Parathyroid adenoma (tissue), 2 donors: ENCODE measurements at regions not wholly inside any gene's neighbourhood (a gene's known extent, or its start where the extent isn't known, plus 50 kb on each side); places are given as distances from the start of the nearest gene placed in this dataset.
"Not testable (repeated sequence)": the region's sequence is repeated elsewhere in the genome, so short reads cannot be mapped to it uniquely, and the experiment has no call there.

Experiments used
- H2AFZ ChIP-seq: fragments of 300-600 bp; sonication (generic); one replicate; pipeline ENCODE4 v1.7.0; 2017; ENCODE audit warnings: antibody characterized with exemption, mild to moderate bottlenecking
- H3K27ac ChIP-seq: fragments of 300-600 bp; sonication (generic); one replicate; pipeline ENCODE4 v1.7.0; 2017
- H3K27me3 ChIP-seq: fragments of 300-600 bp; sonication (generic); one replicate; pipeline ENCODE4 v1.7.0; 2017; ENCODE audit warnings: low read length; ENCODE audit not compliant: control insufficient read depth, insufficient read depth
- H3K36me3 ChIP-seq: fragments of 300-600 bp; sonication (generic); one replicate; pipeline ENCODE4 v1.7.0; 2017; ENCODE audit warnings: low read length; ENCODE audit not compliant: control insufficient read depth, insufficient read depth
- H3K4me1 ChIP-seq: fragments of 300-600 bp; sonication (generic); one replicate; pipeline ENCODE4 v1.7.0; 2017; ENCODE audit warnings: control low read depth
- H3K4me2 ChIP-seq: fragments of 300-600 bp; sonication (generic); one replicate; pipeline ENCODE4 v1.7.0; 2017; ENCODE audit warnings: low read length
- H3K4me3 ChIP-seq: fragments of 300-600 bp; sonication (generic); one replicate; pipeline ENCODE4 v1.7.0; 2017; ENCODE audit warnings: low read depth, low read length
- H3K79me2 ChIP-seq: fragments of 300-600 bp; sonication (generic); one replicate; pipeline ENCODE4 v1.7.0; 2017; ENCODE audit warnings: control low read depth
- H3K9ac ChIP-seq: fragments of 300-600 bp; sonication (generic); one replicate; pipeline ENCODE4 v1.7.0; 2017; ENCODE audit warnings: mild to moderate bottlenecking
- H3K9me3 ChIP-seq: fragments of 300-600 bp; sonication (generic); one replicate; pipeline ENCODE4 v1.7.0; 2017; ENCODE audit warnings: low read length; ENCODE audit not compliant: control insufficient read depth
- TF ChIP-seq, protein P1 (sequence below): fragments of 300-600 bp; sonication (generic); IDR thresholded peaks from one replicate; pipeline ENCODE4 v1.7.0; 2017; ENCODE audit warnings: antibody characterized with exemption, mild to moderate bottlenecking
- donor health status: primary hyperparathyroidism.

DNA sequence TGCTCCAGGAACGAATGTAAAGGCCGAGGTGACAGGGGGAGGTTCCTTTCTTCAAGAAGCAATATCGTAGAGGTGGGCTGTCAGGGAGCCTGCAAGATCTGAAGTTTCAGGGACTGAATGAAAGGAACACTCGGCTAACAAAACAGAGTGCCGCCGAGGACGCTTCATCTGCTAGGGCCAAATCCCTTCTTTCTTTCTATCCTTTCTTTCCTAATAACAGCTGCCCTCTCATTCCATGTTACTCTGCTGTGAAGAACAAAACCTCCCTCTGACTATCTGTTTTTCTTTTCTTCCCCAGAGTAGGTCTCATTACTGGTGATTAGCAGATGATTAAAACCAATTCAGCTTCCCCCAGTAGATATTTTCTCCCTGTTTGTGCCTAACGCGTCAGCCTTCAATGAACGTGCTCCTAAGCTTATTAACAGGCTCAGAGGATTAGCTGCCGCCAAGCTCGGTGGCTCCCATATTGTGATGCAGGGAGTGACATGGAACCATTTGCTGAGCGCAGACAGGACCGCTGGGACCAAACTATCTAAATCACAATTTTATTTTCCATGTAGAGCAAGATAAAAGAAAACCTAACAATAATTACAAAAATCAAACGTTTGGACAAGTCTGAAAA is 414.6 kb downstream of the TMEM182 start:
- TF ChIP-seq, protein P1, sequence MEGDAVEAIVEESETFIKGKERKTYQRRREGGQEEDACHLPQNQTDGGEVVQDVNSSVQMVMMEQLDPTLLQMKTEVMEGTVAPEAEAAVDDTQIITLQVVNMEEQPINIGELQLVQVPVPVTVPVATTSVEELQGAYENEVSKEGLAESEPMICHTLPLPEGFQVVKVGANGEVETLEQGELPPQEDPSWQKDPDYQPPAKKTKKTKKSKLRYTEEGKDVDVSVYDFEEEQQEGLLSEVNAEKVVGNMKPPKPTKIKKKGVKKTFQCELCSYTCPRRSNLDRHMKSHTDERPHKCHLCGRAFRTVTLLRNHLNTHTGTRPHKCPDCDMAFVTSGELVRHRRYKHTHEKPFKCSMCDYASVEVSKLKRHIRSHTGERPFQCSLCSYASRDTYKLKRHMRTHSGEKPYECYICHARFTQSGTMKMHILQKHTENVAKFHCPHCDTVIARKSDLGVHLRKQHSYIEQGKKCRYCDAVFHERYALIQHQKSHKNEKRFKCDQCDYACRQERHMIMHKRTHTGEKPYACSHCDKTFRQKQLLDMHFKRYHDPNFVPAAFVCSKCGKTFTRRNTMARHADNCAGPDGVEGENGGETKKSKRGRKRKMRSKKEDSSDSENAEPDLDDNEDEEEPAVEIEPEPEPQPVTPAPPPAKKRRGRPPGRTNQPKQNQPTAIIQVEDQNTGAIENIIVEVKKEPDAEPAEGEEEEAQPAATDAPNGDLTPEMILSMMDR = no peak
- Histone ChIP-seq H3K9ac (no peak overlapping the region), H3K36me3 (no peaks in the 10 kb centered on the region), H3K4me3 (no peak overlapping the region), H3K27me3 (no peaks in the 10 kb centered on the region), H3K9me3 (no peaks in the 10 kb centered on the region), H3K27ac (no peak overlapping the region), H3K4me2 (no peak overlapping the region), H3K4me1 (no peaks in the 10 kb centered on the region), H3K79me2 (no peaks in the 10 kb centered on the region), H2AFZ (no peak overlapping the region)

DNA sequence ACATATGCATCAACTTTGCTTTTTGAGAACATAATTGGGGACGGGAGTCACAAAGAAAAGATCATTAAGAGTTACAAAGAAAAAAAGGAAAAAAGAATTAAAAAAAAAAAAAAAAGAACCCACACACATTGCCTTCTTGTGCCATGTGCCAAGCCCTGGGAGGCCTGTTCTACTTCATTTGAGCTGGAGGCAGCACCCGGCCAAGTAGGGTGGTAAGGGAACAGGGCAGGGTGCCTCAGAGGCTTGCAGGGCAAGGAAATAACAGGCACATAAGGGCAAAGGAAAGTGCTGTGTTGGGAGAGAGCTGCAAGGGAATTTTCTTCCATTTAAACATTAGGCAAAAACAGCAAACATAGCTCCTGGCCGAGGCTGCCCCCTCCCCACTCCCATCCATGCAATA is 418.0 kb downstream of the TMEM182 start:
- Histone ChIP-seq H3K4me3 (no peak overlapping the region), H3K4me2 (no peak overlapping the region), H2AFZ (no peak overlapping the region), H3K27ac (no peak overlapping the region), H3K36me3 (no peaks in the 10 kb centered on the region), H3K4me1 (no peaks in the 10 kb centered on the region), H3K9me3 (no peaks in the 10 kb centered on the region), H3K27me3 (no peaks in the 10 kb centered on the region), H3K79me2 (no peaks in the 10 kb centered on the region), H3K9ac (no peak overlapping the region)
- TF ChIP-seq, protein P1 = no peak

DNA sequence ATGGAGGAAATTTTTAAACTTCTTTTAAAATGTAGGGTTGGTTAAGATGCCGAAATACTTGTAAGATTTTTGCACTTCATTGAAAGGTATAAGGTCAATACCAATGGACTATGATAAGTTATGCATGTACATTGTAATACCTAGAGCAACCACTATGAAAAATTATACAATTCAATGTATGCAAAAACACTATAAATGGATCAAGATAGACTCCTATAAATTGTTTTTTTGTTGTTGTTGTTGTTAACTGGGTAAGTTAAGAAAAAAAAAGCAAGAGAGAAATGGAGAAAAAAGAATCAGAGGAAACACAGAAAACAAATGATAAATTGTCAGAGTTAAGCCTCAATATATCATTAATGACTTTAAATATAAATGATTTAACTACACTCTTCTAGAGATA is 421.2 kb downstream of the TMEM182 start:
- no peak overlapping the region for H3K4me3 ChIP-seq
- no peak overlapping the region for H3K9ac ChIP-seq
- H3K79me2 ChIP-seq = no peaks in the 10 kb centered on the region
- no peaks in the 10 kb centered on the region for H3K36me3 ChIP-seq
- H3K27me3 ChIP-seq = no peaks in the 10 kb centered on the region
- no peaks in the 10 kb centered on the region for H3K9me3 ChIP-seq
- TF ChIP-seq, protein P1 = no peak
- no peaks in the 10 kb centered on the region for H3K4me1 ChIP-seq
- H3K4me2 ChIP-seq = no peak overlapping the region
- no peak overlapping the region for H2AFZ ChIP-seq
- no peak overlapping the region for H3K27ac ChIP-seq

DNA sequence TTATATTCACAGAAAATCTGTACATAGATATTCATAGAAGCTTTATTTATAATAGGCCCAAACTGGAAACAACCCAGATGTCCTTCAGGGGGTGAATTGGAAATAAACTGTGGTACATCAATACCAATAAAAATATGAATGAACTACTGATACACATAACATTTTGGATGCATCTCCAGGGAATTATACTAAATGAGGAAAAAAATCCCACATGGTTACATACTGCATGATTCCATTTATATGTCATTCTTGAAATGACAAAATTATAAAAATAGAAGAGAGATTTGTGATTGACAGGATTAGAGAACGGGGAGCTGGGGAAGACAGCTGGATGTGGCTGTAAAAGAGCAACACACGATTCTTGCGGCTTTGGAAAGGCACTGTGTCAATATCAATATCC is 435.0 kb downstream of the TMEM182 start:
- Histone ChIP-seq H3K4me3 (no peak overlapping the region), H3K27me3 (no peaks in the 10 kb centered on the region), H3K9me3 (no peaks in the 10 kb centered on the region), H3K4me2 (no peak overlapping the region), H2AFZ (no peak overlapping the region), H3K27ac (no peak overlapping the region), H3K4me1 (no peaks in the 10 kb centered on the region), H3K36me3 (no peaks in the 10 kb centered on the region), H3K9ac (no peak overlapping the region), H3K79me2 (no peaks in the 10 kb centered on the region)
- TF ChIP-seq, protein P1 = no peak

DNA sequence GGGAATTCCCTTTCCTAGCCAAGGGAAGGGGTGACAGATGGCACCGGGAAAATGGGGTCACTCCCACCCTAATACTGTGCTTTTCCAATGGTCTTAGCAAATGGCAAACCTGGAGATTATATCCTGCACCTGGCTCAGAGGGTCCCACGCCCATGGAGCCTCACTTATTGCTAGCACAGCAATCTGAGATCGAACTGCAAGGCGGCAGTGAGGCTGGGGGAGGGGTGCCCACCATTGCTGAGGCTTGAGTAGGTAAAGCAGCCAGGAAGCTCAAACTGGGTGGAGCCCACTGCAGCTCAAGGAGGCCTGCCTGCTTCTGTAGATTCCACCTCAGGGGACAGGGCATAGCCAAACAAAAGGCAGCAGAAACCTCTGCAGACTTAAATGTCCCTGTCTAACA is 438.9 kb downstream of the TMEM182 start:
- H3K4me3 ChIP-seq, H3K79me2 ChIP-seq, H3K9me3 ChIP-seq, H3K4me2 ChIP-seq, H3K9ac ChIP-seq, H3K27me3 ChIP-seq, H3K36me3 ChIP-seq, H3K27ac ChIP-seq, H2AFZ ChIP-seq, H3K4me1 ChIP-seq: not testable (repeated sequence)
